T-helper 1 cell treated with Interleukin-12 subunit alpha and Interleukin-12 subunit beta and Interleukin-4 antibody, amounts not matched to agents 30 μg/mL and 1 μg/mL, for 36 hours (primary cell): ENCODE measurements at regions not wholly inside any gene's neighbourhood (a gene's known extent, or its start where the extent isn't known, plus 50 kb on each side); places are given as distances from the start of the nearest gene placed in this dataset.
A peak's percentile ranks its signal among the peaks of the same experiment; 100 is the strongest.
"Not testable (repeated sequence)": the region's sequence is repeated elsewhere in the genome, so short reads cannot be mapped to it uniquely, and the experiment has no call there.

Experiments used
- H3K27ac Mint-ChIP-seq: one replicate; pipeline ENCODE4 v1.8.0; 2021; ENCODE audit warnings: mild to moderate bottlenecking, mixed read lengths
- H3K27me3 Mint-ChIP-seq: one replicate; pipeline ENCODE4 v1.8.0; 2021; ENCODE audit warnings: low read depth, mixed read lengths
- H3K36me3 Mint-ChIP-seq: one replicate; pipeline ENCODE4 v1.8.0; 2021; ENCODE audit warnings: low read depth, mixed read lengths
- H3K4me1 Mint-ChIP-seq: one replicate; pipeline ENCODE4 v1.8.0; 2021; ENCODE audit warnings: low read depth, mixed read lengths
- H3K4me3 Mint-ChIP-seq: one replicate; pipeline ENCODE4 v1.8.0; 2021; ENCODE audit warnings: mild to moderate bottlenecking, moderate library complexity, mixed read lengths
- H3K9me3 Mint-ChIP-seq: one replicate; pipeline ENCODE4 v1.8.0; 2021; ENCODE audit warnings: mixed read lengths

- not testable (repeated sequence) for H3K27ac Mint-ChIP-seq, H3K4me1 Mint-ChIP-seq, H3K4me3 Mint-ChIP-seq, H3K9me3 Mint-ChIP-seq, H3K27me3 Mint-ChIP-seq, H3K36me3 Mint-ChIP-seq
These were observed 178.2 kb upstream of the ZNG1F start for GRCh38 chr9:41367301-41367700.

GRCh38 chr9:41361790-41362189 is 172.7 kb upstream of the ZNG1F start:
- not testable (repeated sequence) for H3K27ac Mint-ChIP-seq, H3K36me3 Mint-ChIP-seq, H3K4me3 Mint-ChIP-seq, H3K27me3 Mint-ChIP-seq, H3K4me1 Mint-ChIP-seq, H3K9me3 Mint-ChIP-seq

DNA sequence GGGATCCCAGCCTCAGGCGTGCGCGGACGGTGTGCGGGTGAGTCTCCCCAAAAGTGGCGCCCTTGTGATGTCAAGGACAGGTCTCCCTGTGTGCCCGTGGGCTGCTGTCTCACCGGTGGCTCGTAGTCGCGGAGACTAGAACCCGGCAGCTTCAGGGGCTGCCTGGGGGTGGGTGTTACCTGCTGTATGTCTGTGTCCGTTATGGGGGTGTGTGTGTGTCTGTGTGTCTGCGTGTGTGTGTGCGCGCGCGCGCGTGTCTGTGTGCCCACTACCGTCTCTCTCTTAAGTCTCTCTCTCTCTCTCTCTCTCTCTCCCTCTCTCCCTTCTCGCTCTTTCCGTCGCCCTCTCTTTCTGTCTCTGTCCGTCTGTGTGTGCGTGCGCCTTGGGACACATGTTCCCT is 170.0 kb upstream of the ZNG1F start:
- not testable (repeated sequence) for H3K36me3 Mint-ChIP-seq, H3K9me3 Mint-ChIP-seq, H3K4me1 Mint-ChIP-seq, H3K27me3 Mint-ChIP-seq
- peak overlapping the region; percentile 96 for H3K27ac Mint-ChIP-seq
- peak overlapping the region; percentile 98 for H3K4me3 Mint-ChIP-seq

GRCh38 chr9:41358682-41359081 is 169.6 kb upstream of the ZNG1F start:
- not testable (repeated sequence) for H3K9me3 Mint-ChIP-seq, H3K27me3 Mint-ChIP-seq, H3K36me3 Mint-ChIP-seq, H3K4me1 Mint-ChIP-seq
- H3K4me3 Mint-ChIP-seq = peak overlapping the region; percentile 98
- peak overlapping the region; percentile 96 for H3K27ac Mint-ChIP-seq

DNA sequence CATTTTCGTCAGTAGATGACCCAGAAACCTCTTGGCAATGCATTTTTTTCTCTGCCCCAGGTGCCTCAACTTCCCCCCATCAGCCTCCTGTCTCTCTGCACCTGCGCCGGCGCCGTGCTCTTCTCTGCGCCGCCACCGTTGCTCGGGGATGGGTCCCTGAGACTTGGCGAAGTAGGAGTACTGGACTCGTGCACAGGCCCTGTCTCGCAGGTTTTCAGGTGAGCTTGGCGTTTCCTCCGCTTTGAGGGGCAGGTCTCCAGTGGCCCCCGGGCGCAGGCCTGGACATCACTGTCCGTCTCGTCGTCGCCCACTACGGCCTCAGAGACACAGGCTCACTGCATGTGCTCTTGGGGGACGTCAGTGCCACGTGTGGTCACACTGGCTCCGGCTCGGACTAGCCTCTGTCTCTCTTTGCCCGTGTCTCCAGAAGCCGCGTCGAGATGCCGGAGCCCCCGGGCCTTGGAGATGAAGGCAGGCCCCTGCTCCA is 168.8 kb upstream of the ZNG1F start:
- not testable (repeated sequence) for H3K27me3 Mint-ChIP-seq
- peak overlapping the region; percentile 84 for H3K27ac Mint-ChIP-seq

GRCh38 chr9:41357350-41357748 is 168.2 kb upstream of the ZNG1F start:
- H3K27ac Mint-ChIP-seq, H3K27me3 Mint-ChIP-seq, H3K36me3 Mint-ChIP-seq, H3K4me1 Mint-ChIP-seq, H3K9me3 Mint-ChIP-seq: not testable (repeated sequence)
- H3K4me3 Mint-ChIP-seq = peak overlapping the region; percentile 53

More for the DNA sequence above, 168.8 kb upstream of the ZNG1F start:
- peak overlapping the region; percentile 98 for H3K4me3 Mint-ChIP-seq
- not testable (repeated sequence) for H3K36me3 Mint-ChIP-seq, H3K9me3 Mint-ChIP-seq, H3K4me1 Mint-ChIP-seq

DNA sequence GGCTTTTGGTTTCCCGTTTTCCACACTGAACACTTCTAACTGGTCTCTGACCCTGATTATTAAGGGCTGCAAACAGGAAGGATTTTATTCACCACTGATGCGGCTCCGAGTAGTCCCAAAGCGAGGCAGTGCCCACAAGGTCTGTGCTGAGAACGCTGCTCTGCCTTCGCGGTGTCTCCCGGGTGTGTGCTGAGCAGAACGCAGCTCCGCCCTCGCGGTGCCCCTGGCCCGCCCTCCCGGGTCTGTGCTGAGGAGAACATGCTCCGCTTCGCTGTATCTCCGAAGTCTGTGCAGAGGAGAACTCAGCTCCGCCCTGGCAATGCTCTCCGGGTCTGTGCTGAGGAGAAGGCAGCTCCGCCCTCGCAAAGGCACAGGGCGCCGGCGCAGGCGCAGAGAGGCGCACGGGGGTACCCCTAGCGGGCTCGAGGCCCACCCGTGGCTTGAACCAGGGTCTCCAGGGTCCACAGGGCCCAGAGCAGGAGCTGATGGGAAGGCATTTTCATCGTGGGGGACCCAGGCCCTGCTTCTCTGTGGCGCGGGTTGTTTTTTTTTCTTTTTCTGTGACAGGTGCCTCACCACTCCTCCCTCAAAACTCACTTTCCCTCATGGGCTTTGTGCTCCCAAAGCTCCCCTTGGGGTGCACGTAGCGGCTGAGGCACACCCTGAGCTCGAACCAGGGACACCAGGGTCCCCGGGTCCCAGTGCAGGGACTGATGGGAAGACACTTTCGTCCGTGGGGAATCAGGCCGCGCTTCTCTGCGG is 167.7 kb upstream of the ZNG1F start:
- H3K4me1 Mint-ChIP-seq, H3K27me3 Mint-ChIP-seq: not testable (repeated sequence)

GRCh38 chr9:41355712-41356450 is 166.8 kb upstream of the ZNG1F start:
- not testable (repeated sequence) for H3K27ac Mint-ChIP-seq, H3K36me3 Mint-ChIP-seq, H3K4me3 Mint-ChIP-seq, H3K9me3 Mint-ChIP-seq, H3K4me1 Mint-ChIP-seq, H3K27me3 Mint-ChIP-seq

More for the DNA sequence above, 167.7 kb upstream of the ZNG1F start:
- H3K4me3 Mint-ChIP-seq = peak overlapping the region; percentile 48
- H3K9me3 Mint-ChIP-seq, H3K36me3 Mint-ChIP-seq: not testable (repeated sequence)
- H3K27ac Mint-ChIP-seq = peak overlapping the region; percentile 79

GRCh38 chr9:41354978-41355377 is 165.9 kb upstream of the ZNG1F start:
- H3K27ac Mint-ChIP-seq = peak overlapping the region; percentile 81
- H3K4me1 Mint-ChIP-seq = not testable (repeated sequence)

GRCh38 chr9:41354060-41354934 is 165.2 kb upstream of the ZNG1F start:
- not testable (repeated sequence) for H3K36me3 Mint-ChIP-seq, H3K9me3 Mint-ChIP-seq, H3K27me3 Mint-ChIP-seq, H3K4me1 Mint-ChIP-seq
- Mint-ChIP-seq H3K27ac (peak overlapping the region; percentile 41), H3K4me3 (peak overlapping the region; percentile 25)

More at GRCh38 chr9:41354978-41355377, 165.9 kb upstream of the ZNG1F start:
- not testable (repeated sequence) for H3K27me3 Mint-ChIP-seq, H3K36me3 Mint-ChIP-seq, H3K9me3 Mint-ChIP-seq
- H3K4me3 Mint-ChIP-seq = peak overlapping the region; percentile 72

- H3K4me3 Mint-ChIP-seq, H3K4me1 Mint-ChIP-seq, H3K27me3 Mint-ChIP-seq, H3K27ac Mint-ChIP-seq, H3K9me3 Mint-ChIP-seq, H3K36me3 Mint-ChIP-seq: not testable (repeated sequence)
These were observed 163.9 kb upstream of the ZNG1F start for GRCh38 chr9:41353026-41353425.

GRCh38 chr9:41352390-41352789 is 163.3 kb upstream of the ZNG1F start:
- H3K27me3 Mint-ChIP-seq, H3K4me3 Mint-ChIP-seq, H3K9me3 Mint-ChIP-seq, H3K27ac Mint-ChIP-seq, H3K4me1 Mint-ChIP-seq, H3K36me3 Mint-ChIP-seq: not testable (repeated sequence)

DNA sequence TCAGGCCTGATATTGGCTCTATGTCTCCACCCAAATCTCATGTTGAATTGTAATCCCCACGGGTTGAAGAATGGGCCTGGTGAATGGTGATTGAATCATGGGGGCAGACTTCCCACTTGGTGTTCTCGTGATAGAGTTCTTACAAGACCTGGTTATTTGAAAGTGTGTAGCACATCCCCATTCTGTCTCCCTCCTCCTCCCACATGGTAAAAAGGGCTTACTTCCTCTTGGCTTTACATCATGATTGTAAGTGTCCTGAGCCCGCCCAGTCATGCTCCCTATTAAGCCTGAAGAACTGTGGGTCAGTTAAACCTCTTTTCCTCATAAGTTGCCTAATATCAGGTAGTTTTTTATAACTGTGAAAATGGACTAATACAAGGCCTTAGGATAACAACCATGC is 158.8 kb upstream of the ZNG1F start:
- not testable (repeated sequence) for H3K9me3 Mint-ChIP-seq, H3K27me3 Mint-ChIP-seq, H3K36me3 Mint-ChIP-seq, H3K4me1 Mint-ChIP-seq, H3K4me3 Mint-ChIP-seq, H3K27ac Mint-ChIP-seq

DNA sequence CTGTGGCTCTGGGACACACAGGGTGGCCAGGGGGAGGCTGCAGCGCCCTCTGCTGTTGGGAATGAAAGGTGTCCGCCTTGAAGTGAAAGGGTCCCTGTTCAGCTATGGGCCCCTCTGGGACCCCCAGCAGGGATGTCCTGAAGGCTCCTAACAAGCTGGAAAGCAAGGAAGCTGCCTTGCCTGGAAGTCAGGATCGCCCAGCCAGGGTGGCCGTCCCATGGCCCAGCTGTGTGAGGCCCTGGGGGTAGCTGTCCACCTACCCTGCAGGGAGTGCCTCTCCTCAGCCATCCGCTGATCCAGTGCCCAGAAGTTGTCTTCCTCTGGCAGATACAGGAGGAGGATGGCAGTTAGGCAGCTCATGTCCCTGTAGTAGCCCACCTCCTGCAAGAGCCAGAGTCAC is 143.4 kb upstream of the ZNG1F start:
- H3K27ac Mint-ChIP-seq, H3K27me3 Mint-ChIP-seq: not testable (repeated sequence)

GRCh38 chr9:41321277-41321676 is 132.2 kb upstream of the ZNG1F start:
- H3K27ac Mint-ChIP-seq, H3K4me3 Mint-ChIP-seq: not testable (repeated sequence)

More for the DNA sequence above, 143.4 kb upstream of the ZNG1F start:
- not testable (repeated sequence) for H3K36me3 Mint-ChIP-seq, H3K4me3 Mint-ChIP-seq, H3K9me3 Mint-ChIP-seq, H3K4me1 Mint-ChIP-seq

More at GRCh38 chr9:41321277-41321676, 132.2 kb upstream of the ZNG1F start:
- not testable (repeated sequence) for H3K9me3 Mint-ChIP-seq, H3K36me3 Mint-ChIP-seq, H3K27me3 Mint-ChIP-seq, H3K4me1 Mint-ChIP-seq
